ENCODE measurements at regions not wholly inside any gene's neighbourhood (a gene's known extent, or its start where the extent isn't known, plus 50 kb on each side); places are given as distances from the start of the nearest gene placed in this dataset.

DNA sequence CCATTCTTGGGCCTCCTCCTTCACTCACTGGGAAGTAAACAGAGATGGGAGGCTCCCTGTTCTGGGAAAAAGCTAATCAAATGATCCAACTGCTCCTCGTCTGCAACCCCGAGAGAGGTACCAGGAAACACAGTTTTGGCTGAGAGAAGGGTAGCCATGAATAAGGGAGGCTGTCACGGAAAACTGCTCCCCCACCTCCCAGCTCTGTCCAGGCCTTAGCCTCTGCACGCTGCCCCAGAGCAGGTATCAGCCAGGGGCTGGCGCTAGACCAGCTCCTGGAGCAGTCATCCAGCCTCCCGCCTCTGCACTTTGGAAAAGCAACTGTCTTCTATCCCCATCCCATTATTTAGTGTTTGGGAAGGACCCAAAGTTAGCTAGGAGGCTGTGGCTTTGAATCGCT is 266.1 kb downstream of the NDUFS4 start:
- H3K27me3 ChIP-seq (replicated peaks; ENCODE audit: control insufficient read depth, insufficient read depth, low read length), result no peaks in the 10 kb centered on the region
- TF ChIP-seq, protein P1, sequence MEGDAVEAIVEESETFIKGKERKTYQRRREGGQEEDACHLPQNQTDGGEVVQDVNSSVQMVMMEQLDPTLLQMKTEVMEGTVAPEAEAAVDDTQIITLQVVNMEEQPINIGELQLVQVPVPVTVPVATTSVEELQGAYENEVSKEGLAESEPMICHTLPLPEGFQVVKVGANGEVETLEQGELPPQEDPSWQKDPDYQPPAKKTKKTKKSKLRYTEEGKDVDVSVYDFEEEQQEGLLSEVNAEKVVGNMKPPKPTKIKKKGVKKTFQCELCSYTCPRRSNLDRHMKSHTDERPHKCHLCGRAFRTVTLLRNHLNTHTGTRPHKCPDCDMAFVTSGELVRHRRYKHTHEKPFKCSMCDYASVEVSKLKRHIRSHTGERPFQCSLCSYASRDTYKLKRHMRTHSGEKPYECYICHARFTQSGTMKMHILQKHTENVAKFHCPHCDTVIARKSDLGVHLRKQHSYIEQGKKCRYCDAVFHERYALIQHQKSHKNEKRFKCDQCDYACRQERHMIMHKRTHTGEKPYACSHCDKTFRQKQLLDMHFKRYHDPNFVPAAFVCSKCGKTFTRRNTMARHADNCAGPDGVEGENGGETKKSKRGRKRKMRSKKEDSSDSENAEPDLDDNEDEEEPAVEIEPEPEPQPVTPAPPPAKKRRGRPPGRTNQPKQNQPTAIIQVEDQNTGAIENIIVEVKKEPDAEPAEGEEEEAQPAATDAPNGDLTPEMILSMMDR (IDR thresholded peaks at IDR 0.05; ENCODE audit: insufficient read depth, low read length, poor library complexity, severe bottlenecking), result no peak
- DNase-seq (ENCODE audit: extremely low read depth, insufficient read length), result no peak
- H3K36me3 ChIP-seq (ENCODE audit: control insufficient read depth, insufficient read depth, low read length), result no peaks in the 10 kb centered on the region
- H3K4me3 ChIP-seq (replicated peaks; ENCODE audit: low read depth, low read length), result no peak overlapping the region

DNA sequence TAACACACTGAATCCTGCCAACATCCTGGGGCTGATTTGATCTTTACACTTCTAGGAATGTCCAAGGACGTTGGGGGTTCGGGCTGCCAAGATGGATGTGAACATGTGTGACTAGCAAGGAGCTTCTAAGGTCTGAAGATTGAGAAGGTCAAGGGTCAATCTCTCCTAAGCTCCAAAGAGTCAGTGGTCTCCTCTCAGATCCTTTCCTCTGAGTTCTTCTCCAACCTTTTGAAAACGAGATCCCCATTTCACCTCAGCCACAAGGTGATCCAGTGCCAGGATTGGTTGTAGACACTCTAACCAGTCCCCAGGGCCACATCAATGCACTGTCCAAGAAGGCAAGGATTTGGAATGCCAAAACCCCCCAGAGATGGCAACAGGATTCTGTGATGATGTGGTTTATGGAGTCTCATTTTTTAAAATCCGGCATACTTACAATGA is 266.8 kb downstream of the NDUFS4 start:
- TF ChIP-seq, protein P1 (IDR thresholded peaks at IDR 0.05; ENCODE audit: insufficient read depth, low read length, poor library complexity, severe bottlenecking), result no peak
- Histone ChIP-seq H3K36me3 (ENCODE audit: control insufficient read depth, insufficient read depth, low read length) (no peaks in the 10 kb centered on the region), H3K27me3 (replicated peaks; ENCODE audit: control insufficient read depth, insufficient read depth, low read length) (no peaks in the 10 kb centered on the region), H3K4me3 (replicated peaks; ENCODE audit: low read depth, low read length) (no peak overlapping the region)
- DNase-seq (ENCODE audit: extremely low read depth, insufficient read length), result no peak

DNA sequence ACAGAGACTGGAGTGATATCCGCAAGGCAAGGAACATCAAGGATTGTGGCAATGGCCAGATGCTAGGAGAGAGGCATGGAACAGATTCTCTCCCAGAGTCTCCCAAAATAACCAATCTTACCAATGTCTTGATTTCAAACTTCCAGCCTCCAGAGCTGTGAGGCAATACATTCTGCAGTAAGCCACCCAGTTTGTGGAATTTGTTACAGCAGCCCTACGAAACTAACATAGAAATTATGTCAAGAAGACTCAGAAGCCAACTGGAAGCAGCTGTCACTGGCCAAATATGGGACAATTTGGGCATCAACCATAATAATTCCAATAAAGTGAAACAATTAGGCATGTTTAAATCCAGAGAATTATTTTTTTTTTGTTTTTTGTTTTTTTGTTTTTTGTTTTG is 271.1 kb downstream of the NDUFS4 start:
- no peak for DNase-seq (ENCODE audit: extremely low read depth, insufficient read length)
- TF ChIP-seq, protein P1 (IDR thresholded peaks at IDR 0.05; ENCODE audit: insufficient read depth, low read length, poor library complexity, severe bottlenecking), result no peak
- Histone ChIP-seq H3K27me3 (replicated peaks; ENCODE audit: control insufficient read depth, insufficient read depth, low read length) (no peaks in the 10 kb centered on the region), H3K36me3 (ENCODE audit: control insufficient read depth, insufficient read depth, low read length) (no peaks in the 10 kb centered on the region), H3K4me3 (replicated peaks; ENCODE audit: low read depth, low read length) (no peak overlapping the region)
